Sigmoid colon (tissue), 6 donors: ENCODE measurements at regions not wholly inside any gene's neighbourhood (a gene's known extent, or its start where the extent isn't known, plus 50 kb on each side); places are given as distances from the start of the nearest gene placed in this dataset.
A peak's percentile ranks its signal among the peaks of the same experiment; 100 is the strongest.

ENCODE experiments used
- DNase-seq: peaks from one replicate; pipeline ENCODE4 v3.0.0-alpha.2; 2019
- H3K27ac ChIP-seq, 4 donors: fragments of 200-600 bp; sonication (generic); one replicate each; pipeline ENCODE4 v1.5.1; 2016 to 2019; ENCODE audit warnings: mild to moderate bottlenecking in 1 of 4
- H3K27me3 ChIP-seq, 3 donors: fragments of 200-600 bp; sonication (generic); one replicate each; pipeline ENCODE4 v1.5.1; 2019; ENCODE audit warnings: mild to moderate bottlenecking in 1 of 3
- H3K36me3 ChIP-seq, 4 donors: fragments of 200-600 bp; sonication (generic); one replicate each; pipeline ENCODE4 v1.5.1; 2016 to 2019
- H3K4me1 ChIP-seq, 4 donors: fragments of 200-600 bp; sonication (generic); one replicate each; pipeline ENCODE4 v1.5.1; 2017 to 2019
- H3K4me3 ChIP-seq, 4 donors: fragments of 200-600 bp; sonication (generic); one replicate each; pipeline ENCODE4 v1.5.1; 2017 to 2019; ENCODE audit warnings: mild to moderate bottlenecking in 2 of 4, moderate library complexity in 1 of 4
- H3K9me3 ChIP-seq, 4 donors: fragments of 200-600 bp in 3 of 4; sonication (generic) in 3 of 4; one replicate each; pipeline versions ENCODE4 v1.5.1 to v1.6.1; 2013 to 2019
- CTCF ChIP-seq, 4 experiments: fragments of 450-650 bp in 3 of 4; fragments of 200-600 bp in 1 of 4; IDR thresholded peaks; one replicate each; pipeline ENCODE4 v1.5.1; 2016 to 2019; ENCODE audit warnings: antibody characterized with exemption in 4 of 4, mild to moderate bottlenecking in 3 of 4, moderate library complexity in 2 of 4
- EP300 ChIP-seq, 4 donors: sonication (generic); formaldehyde crosslinking; IDR thresholded peaks; one replicate each; pipeline ENCODE4 v1.6.1; 2017; ENCODE audit warnings: antibody characterized with exemption in 4 of 4
- POLR2A ChIP-seq, 2 donors: fragments of 450-650 bp; IDR thresholded peaks; one replicate each; pipeline ENCODE4 v1.6.1; 2016; ENCODE audit warnings: antibody characterized with exemption in 2 of 2, mild to moderate bottlenecking in 2 of 2, moderate library complexity in 2 of 2
- POLR2AphosphoS5 ChIP-seq, 4 donors: sonication (generic); formaldehyde crosslinking; IDR thresholded peaks; one replicate each; pipeline ENCODE4 v1.6.1; 2017; ENCODE audit warnings: antibody characterized with exemption in 4 of 4
- WGBS, 2 donors: extraction: QIAGEN DNeasy Blood & Tissue Kit; methylation state at CpG; one replicate each; pipeline ENCODE4 v1.1.7; 2013; 5-methylcytosine and 5-hydroxymethylcytosine counted together
- intact Hi-C: fragments of 100-400 bp; cut with DNase I; formaldehyde crosslinking; loops from one replicate; pipeline ENCODE4 v1.15.1; 2023
- donor health status: healthy with polysubstance abuse.
- donor health status: healthy.

- intact Hi-C loops = no loop called here
Measured at GRCh38 chr2:43138441-43138840, 88.0 kb downstream of the ZFP36L2 start.

GRCh38 chr2:43136876-43137275 is 89.5 kb downstream of the ZFP36L2 start:
- H3K9me3 ChIP-seq = no peaks in the 10 kb centered on the region
- no peaks in the 10 kb centered on the region for H3K4me1 ChIP-seq
- DNase-seq = no peak
- H3K4me3 ChIP-seq = no peak overlapping the region
- H3K27ac ChIP-seq = no peak overlapping the region
- TF ChIP-seq EP300 (IDR thresholded peaks at IDR 0.05) (no peak), POLR2A (IDR thresholded peaks at IDR 0.05) (no peak), POLR2AphosphoS5 (IDR thresholded peaks at IDR 0.05) (no peak), CTCF (IDR thresholded peaks at IDR 0.05) (no peak)
- no peaks in the 10 kb centered on the region for H3K36me3 ChIP-seq
- H3K27me3 ChIP-seq = no peaks in the 10 kb centered on the region
- intact Hi-C loops = no loop called here
- whole genome bisulfite sequencing, 2 donors = 64 to 89% methylated on average over 10 of the region's 10 CpGs

More at GRCh38 chr2:43138441-43138840, 88.0 kb downstream of the ZFP36L2 start:
- no peak for DNase-seq
- H3K4me3 ChIP-seq = no peak overlapping the region
- H3K27me3 ChIP-seq = no peaks in the 10 kb centered on the region
- WGBS, 2 donors = 97 to 98% methylated on average over 3 of the region's 3 CpGs
- no peaks in the 10 kb centered on the region for H3K36me3 ChIP-seq
- H3K9me3 ChIP-seq = no peaks in the 10 kb centered on the region
- no peak overlapping the region for H3K27ac ChIP-seq
- TF ChIP-seq CTCF (IDR thresholded peaks at IDR 0.05) = no peak
- TF ChIP-seq EP300 (IDR thresholded peaks at IDR 0.05) = no peak
- no peak for TF ChIP-seq POLR2AphosphoS5 (IDR thresholded peaks at IDR 0.05)
- TF ChIP-seq POLR2A (IDR thresholded peaks at IDR 0.05) = no peak
- H3K4me1 ChIP-seq = no peaks in the 10 kb centered on the region

- Histone ChIP-seq H3K9me3 (no peaks in the 10 kb centered on the region), H3K4me3 (no peak overlapping the region), H3K27me3 (no peaks in the 10 kb centered on the region), H3K27ac (no peak overlapping the region), H3K36me3 (no peaks in the 10 kb centered on the region), H3K4me1 (peaks cover 0 to 6% (median 4%) of the 10 kb centered on the region in 4 donors)
- TF ChIP-seq POLR2A (IDR thresholded peaks at IDR 0.05) (no peak), POLR2AphosphoS5 (IDR thresholded peaks at IDR 0.05) (no peak), EP300 (IDR thresholded peaks at IDR 0.05) (no peak)
- no peak for DNase-seq
- 68 to 77% methylated on average over 11 of the region's 11 CpGs for WGBS, 2 donors
- intact Hi-C loops = no loop called here
Measured at GRCh38 chr2:43136011-43136799, 90.2 kb downstream of the ZFP36L2 start.

- intact Hi-C loops = no loop called here
- WGBS, 2 donors = 81 to 90% methylated on average over 6 of the region's 6 CpGs
Measured at GRCh38 chr2:43135583-43135982, 90.8 kb downstream of the ZFP36L2 start.

GRCh38 chr2:43134571-43134889 is 91.9 kb downstream of the ZFP36L2 start:
- H3K4me1 ChIP-seq = peaks cover 0 to 16% (median 12%) of the 10 kb centered on the region in 4 donors
- intact Hi-C loops = no loop called here

More at GRCh38 chr2:43135583-43135982, 90.8 kb downstream of the ZFP36L2 start:
- Histone ChIP-seq H3K36me3 (no peaks in the 10 kb centered on the region), H3K4me3 (no peak overlapping the region), H3K4me1 (peaks cover 0 to 12% (median 10%) of the 10 kb centered on the region in 4 donors), H3K27me3 (no peaks in the 10 kb centered on the region), H3K9me3 (no peaks in the 10 kb centered on the region), H3K27ac (no peak overlapping the region)
- TF ChIP-seq EP300 (IDR thresholded peaks at IDR 0.05) = no peak
- TF ChIP-seq POLR2AphosphoS5 (IDR thresholded peaks at IDR 0.05) = no peak
- TF ChIP-seq POLR2A (IDR thresholded peaks at IDR 0.05) = no peak
- no peak for TF ChIP-seq CTCF (IDR thresholded peaks at IDR 0.05)
- DNase-seq = no peak

More at GRCh38 chr2:43134571-43134889, 91.9 kb downstream of the ZFP36L2 start:
- TF ChIP-seq CTCF (IDR thresholded peaks at IDR 0.05) = no peak
- TF ChIP-seq POLR2A (IDR thresholded peaks at IDR 0.05) = no peak
- no peak for TF ChIP-seq POLR2AphosphoS5 (IDR thresholded peaks at IDR 0.05)
- no peak for TF ChIP-seq EP300 (IDR thresholded peaks at IDR 0.05)
- Histone ChIP-seq H3K9me3 (no peaks in the 10 kb centered on the region), H3K27me3 (no peaks in the 10 kb centered on the region), H3K27ac (peak overlapping the region in 1 of 4 donors; percentile 63), H3K36me3 (no peaks in the 10 kb centered on the region), H3K4me3 (no peak overlapping the region)
- no peak for DNase-seq
- WGBS, 2 donors = 60 to 85% methylated on average over 9 of the region's 9 CpGs
